Eye (tissue), 1 donor: ENCODE measurements at regions not wholly inside any gene's neighbourhood (a gene's known extent, or its start where the extent isn't known, plus 50 kb on each side); places are given as distances from the start of the nearest gene placed in this dataset.
"Not testable (repeated sequence)": the region's sequence is repeated elsewhere in the genome, so short reads cannot be mapped to it uniquely, and the experiment has no call there.

Source experiments
- DNase-seq: peaks from one replicate; pipeline ENCODE4 v3.0.0-alpha.2; 2015

DNA sequence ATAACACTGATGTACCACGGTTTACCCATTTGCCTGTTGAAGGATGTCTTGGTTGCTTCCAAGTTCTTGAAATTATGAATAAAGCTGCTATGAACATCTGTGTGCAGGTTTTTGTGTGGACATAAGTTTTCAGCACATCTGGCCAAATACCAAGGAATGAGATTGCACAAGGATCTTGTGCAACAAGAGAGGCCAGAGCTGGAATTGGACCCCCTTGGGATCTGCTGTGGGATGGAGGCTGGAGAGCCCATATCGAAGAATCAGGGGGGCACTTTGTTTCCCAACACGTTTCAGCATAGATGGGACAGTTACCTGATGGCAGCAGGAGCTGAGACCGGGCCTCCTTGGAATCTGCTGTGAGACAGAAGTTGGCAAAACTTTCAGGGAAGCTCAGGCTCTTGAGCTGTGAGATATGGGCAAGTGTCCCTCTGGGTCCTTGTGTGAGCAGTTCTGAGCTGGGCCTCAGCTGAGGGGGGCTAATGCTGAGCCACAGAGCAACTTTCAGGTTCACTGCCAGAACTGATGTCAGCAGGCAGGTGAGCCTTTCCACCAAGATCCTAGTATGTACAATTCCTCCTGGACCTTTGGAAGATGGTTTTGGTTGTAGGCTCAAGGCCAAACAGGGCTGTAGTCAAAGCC lies 115.2 kb upstream of the RAB18 start:
- no peak for DNase-seq

DNA sequence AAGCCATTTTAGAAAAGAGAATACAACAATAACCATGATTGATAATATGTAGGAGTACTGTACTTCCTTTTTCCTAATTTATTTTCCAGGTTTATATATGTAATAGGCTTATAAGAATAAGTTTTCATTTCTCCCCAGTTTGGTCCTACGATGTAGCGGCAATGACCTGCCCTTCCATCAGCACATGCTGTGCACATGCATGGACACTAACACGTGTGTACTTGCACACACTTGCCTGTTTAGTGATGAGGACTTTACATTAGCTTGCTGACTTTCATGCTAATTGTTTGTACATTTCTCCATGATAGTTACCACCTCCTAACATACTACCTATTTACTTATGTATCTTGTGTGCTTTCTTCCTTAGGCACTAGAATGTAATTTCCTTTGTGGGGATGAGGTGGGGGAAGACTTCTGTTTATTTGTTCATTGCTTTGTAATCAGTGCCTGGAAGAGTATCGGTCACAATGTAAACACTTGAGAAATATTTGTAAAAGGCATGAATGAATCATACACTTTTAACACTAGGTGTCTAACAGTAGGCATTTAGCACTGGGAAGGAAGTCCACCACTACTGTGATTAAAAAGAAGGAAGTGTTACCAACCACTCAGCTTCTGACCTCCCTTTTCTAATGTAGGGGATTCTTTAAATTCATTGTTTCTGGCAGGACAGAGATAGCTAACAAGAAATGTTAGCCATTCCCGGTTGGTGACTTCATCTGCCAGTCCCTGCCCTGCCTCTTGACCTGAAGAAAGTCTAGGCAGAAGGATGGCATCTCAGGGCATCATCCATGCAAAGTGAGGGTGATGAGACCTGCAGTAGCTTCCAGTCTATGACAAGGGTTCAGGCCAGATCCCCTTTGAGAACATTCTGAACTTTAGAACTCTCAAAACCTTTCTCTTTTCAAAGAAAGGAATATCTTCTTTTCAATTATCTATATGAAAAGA lies 120.2 kb upstream of the RAB18 start:
- DNase-seq, result no peak

DNA sequence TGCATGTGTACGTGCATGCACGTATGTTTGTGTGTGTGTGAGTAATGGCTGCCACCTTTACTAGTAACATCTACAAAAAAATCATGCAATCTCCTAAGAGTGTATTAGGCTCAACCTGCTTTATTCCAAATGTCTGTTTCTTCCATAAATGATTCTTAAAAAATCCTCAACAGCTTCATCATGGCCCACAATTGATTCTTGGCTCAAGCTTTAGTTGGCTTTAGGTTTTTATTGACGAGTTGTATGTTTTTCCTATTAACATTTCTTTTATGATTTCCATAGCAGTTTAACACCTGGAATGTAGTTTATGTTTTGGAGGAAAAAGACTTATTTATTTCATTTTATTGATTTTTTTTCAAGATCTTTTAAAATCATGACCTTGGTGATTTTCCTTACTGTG lies 121.9 kb upstream of the RAB18 start:
- no peak for DNase-seq

DNA sequence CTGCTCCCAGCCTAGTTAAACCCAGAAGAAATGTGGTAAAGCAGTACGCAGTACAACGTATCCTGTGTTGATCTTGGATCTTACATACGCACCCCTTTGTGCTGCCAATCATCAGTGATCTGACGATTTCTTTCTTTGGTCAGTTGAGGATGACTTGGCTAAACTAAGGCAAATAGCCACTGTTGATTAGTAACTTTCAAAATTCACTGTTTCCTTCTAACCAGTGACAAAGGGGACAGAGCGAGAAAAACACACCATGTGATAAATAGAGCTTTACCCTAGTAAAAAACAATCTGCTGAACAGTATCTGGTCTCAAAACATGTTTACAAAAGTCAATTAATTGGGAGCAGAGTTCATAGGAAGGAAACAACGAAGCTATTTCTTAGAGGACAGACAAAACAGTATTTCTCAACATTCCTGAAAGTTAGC lies 123.2 kb upstream of the RAB18 start:
- DNase-seq, result no peak

DNA sequence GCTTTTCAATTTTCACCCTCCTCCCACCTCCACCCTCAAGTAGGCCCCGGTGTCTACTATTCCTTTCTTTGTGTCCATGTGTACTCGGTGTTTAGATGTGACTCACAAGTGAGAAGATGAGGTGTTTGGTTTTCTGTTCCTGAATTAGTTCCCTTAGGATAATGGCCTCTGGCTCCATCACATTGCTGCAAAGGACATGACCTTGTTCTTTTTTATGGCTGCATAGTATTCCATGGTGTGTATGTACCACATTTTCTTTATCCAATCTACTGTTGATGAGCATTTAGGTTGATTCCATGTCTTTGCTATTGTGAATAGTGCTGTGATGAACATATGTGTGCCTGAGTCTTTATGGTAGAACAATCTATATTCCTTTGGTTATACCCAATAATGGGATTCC lies 125.1 kb upstream of the RAB18 start:
- not testable (repeated sequence) for DNase-seq

DNA sequence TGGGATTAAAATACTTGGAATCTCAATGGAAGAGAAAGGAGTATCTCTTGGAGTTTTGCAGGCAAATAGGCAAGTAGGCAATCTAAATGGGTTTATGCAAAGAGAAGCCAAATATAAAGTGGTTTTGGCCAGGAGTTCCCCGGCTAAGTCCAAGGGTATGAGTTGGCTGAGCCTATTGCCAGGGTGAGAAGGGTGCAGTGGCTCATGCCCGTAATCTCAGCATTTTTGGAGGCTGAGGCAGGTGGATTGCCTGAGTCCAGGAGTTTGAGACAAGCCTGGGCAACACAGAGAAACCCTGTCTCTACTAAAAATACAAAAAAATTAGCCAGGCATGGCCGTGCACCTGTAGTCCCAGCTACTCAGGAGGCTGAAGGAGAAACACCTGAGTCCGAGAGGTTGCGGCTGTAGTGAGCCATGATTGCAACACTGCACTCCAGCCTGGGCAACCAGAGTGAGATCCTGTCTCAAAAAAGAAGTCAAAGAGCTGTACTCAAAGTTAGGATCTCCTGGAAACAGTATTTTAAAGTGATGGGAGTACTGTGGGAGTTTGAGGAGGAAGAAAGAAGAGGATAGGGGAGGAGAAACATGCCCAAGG lies 130.4 kb upstream of the RAB18 start:
- no peak for DNase-seq

DNA sequence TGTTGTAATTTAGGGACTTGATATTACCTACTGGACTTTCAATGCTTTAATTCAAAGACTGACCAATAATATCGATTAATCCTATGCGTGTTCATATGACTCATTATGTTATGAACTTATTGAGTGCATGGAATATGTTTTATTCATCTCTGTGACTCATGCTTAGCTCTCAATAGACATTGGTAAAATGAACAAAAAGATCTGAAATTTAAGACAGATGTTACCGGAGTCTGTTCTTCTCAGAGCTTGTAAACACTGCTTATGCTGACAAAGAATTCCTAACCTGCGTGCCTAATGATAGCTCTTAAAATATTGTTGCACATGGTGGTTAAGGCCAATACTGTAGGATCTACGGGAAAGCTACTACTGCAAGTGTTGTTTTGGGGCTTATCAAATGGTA lies 131.5 kb upstream of the ACBD5 start:
- DNase-seq, result no peak

DNA sequence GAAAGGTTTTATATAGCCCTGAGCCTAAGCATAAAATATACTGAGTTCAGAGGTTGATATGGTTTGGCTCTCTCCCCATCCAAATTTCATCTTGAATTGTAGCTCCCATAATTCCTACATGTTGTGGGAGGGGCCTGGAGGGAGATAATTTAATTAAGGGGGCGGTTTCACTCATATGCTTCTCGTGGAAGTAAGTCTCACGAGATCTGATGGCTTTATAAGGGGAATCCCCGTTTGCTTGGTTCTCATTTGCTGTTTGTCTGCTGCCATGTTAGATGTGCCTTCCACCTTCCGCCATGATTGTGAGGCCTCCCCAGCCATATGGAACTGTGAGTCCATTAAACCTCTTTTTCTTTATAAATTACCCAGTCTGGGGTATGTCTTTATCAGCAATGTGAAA lies 130.8 kb upstream of the ACBD5 start:
- DNase-seq, result not testable (repeated sequence)

DNA sequence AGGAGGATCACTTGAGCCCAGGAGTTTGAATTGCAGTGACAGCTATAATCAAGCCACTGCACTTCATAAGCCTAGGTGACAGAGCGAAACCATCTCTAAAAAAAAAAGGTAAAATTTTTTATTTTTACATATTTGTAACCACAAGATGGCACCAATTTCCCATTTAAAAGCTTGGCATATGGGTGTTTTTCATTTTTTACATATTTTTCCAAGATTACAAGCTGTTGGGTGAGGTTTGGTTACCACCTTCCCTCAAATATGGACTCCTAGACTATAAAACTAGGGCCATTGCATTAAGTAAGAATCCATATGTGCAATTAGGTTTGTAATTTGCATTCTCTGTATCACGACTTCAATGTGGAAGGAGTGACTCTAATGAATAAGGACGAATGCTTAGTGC lies 129.3 kb upstream of the ACBD5 start:
- DNase-seq, result peak; percentile 31

DNA sequence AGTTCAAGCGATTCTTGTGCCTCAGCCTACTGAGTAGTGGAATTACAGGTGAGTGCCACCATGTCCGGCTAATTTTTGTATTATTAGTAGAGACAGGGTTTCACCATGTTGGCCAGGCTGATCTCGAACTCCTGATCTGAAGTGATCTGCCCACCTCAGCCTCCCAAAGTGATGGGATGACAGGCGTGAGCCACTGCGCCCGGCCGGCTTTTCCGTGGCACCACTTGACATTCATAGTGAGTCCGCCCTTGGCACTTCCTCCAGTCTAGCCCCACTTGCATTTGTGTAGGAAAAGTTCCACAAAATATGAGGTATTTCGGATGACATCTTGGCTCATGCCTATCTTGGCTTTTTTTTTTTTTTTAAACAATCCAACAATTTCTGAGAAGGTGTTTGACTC lies 128.1 kb upstream of the ACBD5 start:
- no peak for DNase-seq

DNA sequence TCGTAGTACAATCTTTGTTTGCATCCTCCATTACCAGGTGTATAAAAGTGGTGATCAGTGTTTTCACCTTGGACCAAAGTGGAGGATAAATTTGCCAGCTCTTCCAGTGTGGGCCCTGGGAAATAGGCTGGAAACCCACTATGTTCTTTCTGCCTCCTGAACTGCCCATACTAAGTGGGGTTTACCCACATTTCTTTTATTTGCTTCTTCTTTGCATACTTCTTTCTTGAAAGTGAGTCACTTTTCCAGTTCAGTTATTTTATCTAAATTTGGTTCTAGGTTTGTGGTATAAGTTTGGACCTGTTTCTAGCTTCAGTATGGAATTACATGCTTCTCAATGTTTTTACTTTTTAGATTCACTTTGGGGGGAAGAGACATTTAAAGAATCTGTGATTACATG lies 126.2 kb upstream of the ACBD5 start:
- no peak for DNase-seq

DNA sequence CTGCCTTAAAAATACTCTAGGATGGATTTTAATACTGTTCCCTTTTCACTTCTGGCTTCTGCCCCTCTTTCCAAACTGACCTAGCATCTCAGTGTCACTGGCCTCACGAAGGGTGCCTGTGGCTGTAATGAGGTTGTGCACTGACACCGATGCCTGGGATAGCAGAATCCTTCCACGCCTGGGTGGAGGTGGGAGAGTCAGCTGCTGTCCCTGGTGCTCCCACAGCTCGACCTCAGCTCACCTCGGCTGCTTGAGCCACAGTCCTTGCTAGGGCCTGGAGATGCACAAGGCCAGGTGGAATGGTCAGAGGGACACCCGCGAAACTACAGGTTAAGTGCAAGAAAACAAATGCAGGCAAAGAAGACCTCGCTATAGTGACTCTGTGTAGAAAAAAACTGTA lies 123.4 kb upstream of the ACBD5 start:
- no peak for DNase-seq

DNA sequence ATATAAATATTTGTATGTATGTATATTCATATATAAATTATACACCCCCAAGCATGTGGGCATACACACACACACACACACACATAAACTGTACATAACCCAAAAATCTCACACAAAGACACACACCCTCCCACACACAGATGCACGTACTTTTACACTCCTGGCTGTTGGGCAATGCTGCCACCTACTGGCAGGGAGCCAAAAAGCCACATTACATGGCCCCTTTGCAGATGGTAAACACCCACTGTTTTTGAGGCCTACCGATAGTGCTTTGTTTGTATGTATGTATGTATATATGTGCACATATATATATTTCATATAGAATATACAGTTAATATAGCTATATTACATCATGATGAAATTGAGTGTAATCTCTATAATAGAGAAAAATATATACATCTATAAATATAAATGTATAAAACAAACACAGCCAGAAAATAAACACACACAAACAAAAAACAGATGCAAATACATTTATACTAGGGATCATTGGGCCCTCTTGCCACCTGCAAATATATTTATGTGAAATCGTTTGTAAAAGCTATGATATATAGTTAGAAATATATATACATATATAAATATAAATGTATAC lies 120.1 kb upstream of the ACBD5 start:
- DNase-seq, result peak; percentile 96

DNA sequence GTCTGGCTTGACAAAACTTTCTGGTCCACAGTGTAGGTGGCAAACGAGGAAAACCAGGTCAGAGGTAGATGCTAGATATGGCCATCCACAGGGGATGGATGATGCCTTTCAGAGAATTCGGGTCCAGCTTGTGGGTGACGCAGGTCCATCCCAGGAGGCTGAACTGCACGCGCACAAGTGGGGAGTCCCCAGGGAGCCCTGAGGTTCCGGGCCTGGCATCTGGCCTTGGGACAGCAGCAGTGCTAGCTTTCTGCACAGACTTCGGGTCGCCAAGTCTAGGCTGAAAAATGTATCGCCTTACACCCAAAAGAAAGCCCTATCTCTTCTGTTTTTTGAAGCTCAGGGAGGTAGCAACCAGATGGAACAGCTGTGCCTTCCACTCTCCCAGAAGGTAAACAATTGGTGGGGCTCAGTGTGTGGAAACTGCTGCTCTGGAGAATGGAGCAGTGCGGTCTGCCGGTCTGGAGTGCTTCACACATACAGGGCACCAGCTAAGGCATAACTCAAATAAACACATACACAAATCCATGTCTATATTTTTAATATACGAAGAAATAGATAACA lies 119.3 kb upstream of the ACBD5 start:
- no peak for DNase-seq

DNA sequence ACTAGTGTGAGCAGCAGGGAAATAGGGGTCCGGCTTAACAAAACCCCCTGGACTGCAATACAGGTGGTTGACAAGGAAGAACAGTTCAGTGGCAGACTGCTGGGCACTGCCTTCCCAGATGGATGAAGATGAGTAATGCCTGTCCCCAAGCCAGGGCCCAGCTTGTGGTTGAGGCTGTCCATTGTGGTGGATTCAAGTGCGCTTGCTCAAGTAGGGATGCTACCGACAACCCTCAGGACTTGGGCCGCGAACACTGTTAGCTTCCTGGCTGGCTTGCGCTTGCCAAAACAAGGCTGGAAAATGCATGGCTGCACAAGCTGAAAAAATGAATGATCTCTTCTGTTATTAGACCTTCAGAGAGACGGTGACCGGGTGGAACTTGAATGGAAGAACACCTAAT lies 116.1 kb upstream of the ACBD5 start:
- no peak for DNase-seq

DNA sequence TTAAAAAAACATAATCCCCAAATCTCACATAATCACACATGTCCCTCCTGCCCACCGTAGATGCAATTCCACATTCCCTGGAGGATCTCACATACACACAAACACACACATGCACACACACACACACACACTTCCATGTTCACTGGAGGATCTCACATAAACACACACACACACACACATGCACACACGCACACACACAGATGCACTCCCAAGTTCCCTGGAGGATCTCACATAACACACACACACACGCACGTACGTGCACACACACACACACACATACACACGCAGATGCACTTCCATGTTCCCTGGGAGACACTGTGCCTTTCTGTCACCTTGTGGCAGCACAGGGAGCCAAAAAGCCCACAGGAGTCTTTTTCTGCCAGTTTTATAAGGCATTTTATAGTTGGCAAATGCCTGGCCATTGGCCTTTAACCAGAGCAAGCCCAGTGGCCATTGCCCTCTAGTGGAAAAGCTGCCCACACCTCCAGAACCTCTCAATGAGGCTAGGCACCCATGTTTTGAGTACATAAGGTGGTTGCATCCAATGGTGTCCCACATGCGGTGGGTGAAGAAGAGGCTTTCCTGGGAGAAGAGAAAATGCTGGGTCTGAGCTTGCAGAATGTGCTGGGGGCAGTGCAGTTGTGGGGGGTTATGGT lies 115.4 kb upstream of the ACBD5 start:
- DNase-seq, result no peak

DNA sequence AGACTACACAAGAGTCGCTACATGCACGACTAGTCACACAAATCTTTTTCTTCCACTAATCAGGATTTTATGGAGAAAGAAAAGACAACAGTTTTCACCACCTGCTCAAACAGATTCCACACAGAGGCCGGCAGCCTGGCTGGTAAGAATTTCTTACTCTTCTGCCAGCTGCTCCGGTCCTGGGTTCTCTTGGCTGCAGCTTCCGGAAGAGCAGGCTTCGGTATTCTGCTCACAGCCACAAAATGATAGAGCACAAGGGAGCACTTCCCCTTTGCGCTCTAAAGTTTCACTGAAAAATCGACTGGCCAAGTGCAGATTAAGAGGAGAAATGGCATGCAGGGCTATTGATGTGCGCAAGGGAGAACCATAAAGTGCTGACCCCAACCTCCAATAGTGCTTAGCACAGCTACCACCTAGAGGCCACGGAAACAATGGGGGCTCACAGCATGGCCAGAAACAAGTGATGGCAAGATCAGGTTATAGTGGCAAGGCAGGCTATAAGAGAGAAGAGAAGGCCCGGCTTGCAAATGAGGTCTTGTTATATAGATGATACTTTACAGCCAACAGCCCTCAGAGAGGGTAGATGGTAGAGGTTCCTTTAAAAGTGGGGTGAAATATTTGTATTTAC lies 114.2 kb upstream of the ACBD5 start:
- peak; percentile 20 for DNase-seq

DNA sequence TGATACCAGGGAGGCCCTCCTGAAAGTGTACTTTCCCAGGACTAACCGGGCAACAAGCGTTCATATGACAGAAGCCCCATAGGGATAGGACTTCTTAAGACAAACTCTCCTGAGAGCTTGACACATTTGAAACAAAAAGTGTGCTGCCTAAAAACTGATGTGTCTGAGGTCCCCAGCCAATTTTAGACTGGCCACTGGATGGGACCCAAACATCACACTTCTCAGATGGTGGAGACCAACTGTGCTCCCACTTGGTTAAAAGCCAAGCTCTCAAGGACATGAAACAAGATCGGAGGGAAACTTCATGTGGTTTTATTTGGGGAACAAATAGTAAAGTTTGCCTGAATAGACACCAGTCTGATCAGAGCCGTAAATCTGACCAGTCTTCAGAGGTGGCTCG lies 113.5 kb upstream of the ACBD5 start:
- not testable (repeated sequence) for DNase-seq

DNA sequence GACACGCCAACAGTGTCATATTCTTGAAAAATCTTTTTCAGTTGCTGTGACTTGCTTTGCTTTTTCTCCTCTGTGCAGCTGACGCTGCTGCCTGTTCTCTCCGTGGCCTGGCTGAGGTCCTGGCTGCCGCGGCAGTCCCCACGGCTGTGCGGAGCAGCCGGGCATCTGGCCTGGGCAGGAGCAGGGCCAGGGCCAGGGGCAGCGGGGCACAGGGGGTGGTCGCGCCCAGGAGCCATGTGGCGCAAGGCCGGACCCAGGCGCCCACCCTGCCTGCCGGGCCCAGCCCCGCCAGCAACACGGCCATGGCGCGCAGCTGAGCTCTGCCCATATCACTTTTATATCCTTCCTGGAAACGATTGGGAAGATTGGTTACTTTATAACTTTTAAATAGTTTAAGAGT lies 109.4 kb upstream of the ACBD5 start:
- no peak for DNase-seq

DNA sequence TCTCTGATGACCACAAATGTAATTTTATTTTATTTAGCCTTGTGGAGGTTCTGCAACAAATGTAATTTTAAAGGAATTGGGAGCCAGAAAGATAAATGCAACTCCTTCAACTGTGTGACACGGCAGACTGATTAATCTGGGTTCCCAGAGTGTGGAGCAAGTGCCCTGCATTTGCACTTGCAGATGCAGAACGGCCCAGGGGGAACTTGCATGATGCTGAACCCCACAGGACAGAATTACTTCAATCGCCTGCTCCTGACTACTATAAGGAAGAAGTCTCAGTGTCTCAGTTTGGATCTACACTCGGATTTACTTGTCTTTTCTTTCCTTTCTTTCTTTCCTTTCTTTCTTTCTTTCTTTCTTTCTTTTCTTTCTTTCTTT lies 107.2 kb upstream of the ACBD5 start:
- not testable (repeated sequence) for DNase-seq

DNA sequence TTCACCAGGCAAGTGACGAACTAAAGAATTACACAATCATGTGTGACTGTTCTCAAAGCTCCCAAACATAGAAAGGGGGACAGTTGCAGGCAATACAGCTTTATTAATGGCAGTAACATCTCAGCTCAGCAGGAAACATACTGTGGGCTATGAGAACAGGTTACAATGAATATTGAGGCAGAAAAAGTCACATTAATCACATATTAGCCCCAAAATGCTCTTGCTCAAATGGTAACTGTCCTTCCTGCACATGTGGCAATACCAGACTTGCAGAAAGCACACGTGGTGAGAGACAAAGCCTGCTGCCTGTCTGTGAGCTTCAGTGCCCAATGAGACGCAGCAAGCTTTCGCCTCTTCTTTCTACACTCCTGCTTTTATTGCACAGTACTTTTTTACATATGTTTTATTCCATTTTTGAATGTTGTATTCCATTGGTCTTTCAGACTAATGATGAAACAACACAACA lies 104.9 kb upstream of the ACBD5 start:
- peak; percentile 28 for DNase-seq
